WI38 (cell line): ENCODE measurements at regions not wholly inside any gene's neighbourhood (a gene's known extent, or its start where the extent isn't known, plus 50 kb on each side); places are given as distances from the start of the nearest gene placed in this dataset.

Source experiments
- H3K4me3 ChIP-seq: 2 replicates; pipeline ENCODE4 v1.5.1; 2011; ENCODE audit warnings: low read depth, mild to moderate bottlenecking, control low read depth, low read length
- CTCF ChIP-seq: IDR thresholded peaks from 2 replicates; pipeline ENCODE4 v1.5.1; 2012; ENCODE audit warnings: low read depth, mild to moderate bottlenecking, control low read depth, low read length

GRCh38 chr2:149989447-149990063 is 402.0 kb upstream of the MMADHC start:
- H3K4me3 ChIP-seq, result no peak overlapping the region
- no peak for TF ChIP-seq CTCF

- no peak overlapping the region for H3K4me3 ChIP-seq
- no peak for TF ChIP-seq CTCF
Measured at GRCh38 chr2:149988361-149988760, 400.8 kb upstream of the MMADHC start.

DNA sequence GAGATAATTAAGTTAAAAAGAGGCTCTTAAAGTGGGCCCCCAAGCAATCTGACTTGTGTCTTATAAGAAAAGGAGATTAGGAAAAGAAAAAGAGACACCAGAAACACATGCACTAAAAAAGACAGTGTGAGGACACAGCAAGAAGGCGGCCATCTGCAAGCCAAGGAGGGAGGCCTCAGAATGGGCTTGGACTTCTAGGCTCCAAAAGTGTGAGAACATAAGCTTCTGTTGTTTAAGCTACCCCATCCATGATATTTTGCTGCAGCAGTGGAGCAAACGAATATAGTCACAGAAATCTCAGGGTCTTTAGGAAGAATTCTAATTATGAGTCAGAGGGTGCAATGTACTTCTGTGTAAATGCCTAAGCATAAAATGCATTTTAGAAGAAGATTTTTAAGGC is 399.3 kb upstream of the MMADHC start:
- no peak overlapping the region for H3K4me3 ChIP-seq
- TF ChIP-seq CTCF, result no peak

GRCh38 chr2:149984311-149984710 is 396.7 kb upstream of the MMADHC start:
- H3K4me3 ChIP-seq, result no peak overlapping the region
- no peak for TF ChIP-seq CTCF

DNA sequence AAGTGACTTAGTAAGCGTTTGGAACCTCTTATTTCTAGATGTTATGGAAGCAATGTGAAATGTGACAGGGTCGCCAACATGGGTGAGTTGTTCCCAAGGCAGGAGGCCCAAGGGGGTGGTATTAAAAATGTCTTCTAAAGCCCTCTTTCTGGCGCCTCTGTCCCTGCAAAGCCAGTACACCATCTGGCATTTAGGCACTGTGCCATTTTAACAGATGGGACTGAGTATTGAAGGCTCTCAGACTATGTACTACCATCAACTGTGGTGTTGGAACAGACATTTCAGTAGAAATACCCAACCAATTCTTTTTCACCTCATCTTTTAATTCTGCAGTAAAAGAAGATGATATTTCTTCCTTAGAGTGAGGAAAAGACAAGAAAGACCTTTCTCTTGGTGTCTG is 384.5 kb upstream of the MMADHC start:
- no peak for TF ChIP-seq CTCF
- H3K4me3 ChIP-seq, result no peak overlapping the region

DNA sequence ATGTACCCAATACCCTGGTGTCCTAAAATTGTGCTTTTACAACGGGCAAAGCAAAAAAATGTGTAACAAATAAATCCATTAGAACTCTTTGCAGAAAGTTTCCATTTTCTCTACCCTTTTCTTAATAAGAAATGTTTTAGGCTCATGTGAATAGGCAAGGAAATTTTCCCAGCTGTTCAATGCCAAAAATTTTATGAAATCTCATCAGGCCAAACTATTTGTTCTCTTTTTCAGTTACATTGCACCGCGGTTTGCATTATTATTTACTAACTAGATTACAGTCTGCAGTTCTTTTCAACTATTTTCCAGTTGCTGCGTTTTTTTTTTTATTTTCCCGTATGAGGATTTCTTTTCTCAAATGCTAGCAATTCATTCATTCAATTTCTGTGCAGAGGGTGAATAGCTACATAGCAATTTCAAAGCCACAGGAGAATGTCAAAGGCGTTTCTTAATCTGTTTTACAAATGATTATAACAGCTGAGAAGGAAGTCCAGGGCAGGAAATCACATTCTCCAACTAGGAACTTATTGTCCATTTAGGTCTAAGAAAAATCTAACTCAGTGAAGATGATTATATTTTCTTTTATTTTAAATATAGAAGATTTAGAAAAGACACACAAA is 367.5 kb upstream of the MMADHC start:
- TF ChIP-seq CTCF, result no peak
- no peak overlapping the region for H3K4me3 ChIP-seq

- no peak overlapping the region for H3K4me3 ChIP-seq
- TF ChIP-seq CTCF, result no peak
Measured at GRCh38 chr2:149953627-149954026, 366.1 kb upstream of the MMADHC start.
